H1 (cell line): ENCODE measurements at regions not wholly inside any gene's neighbourhood (a gene's known extent, or its start where the extent isn't known, plus 50 kb on each side); places are given as distances from the start of the nearest gene placed in this dataset.
"Not testable (repeated sequence)": the region's sequence is repeated elsewhere in the genome, so short reads cannot be mapped to it uniquely, and the experiment has no call there.

Experiments used
- CTCF ChIA-PET: fragments of 300-600 bp; sonication (Branson Sonifier 250); formaldehyde crosslinking; loops from one replicate; lab custom pipeline; 2021; ENCODE audit not compliant: partially characterized antibody; lab: Charles Lee
- POLR2A ChIA-PET: fragments of 300-600 bp; sonication (Branson Sonifier 250); formaldehyde crosslinking; loops from one replicate; lab custom pipeline; 2021; ENCODE audit warnings: inconsistent platforms; ENCODE audit not compliant: partially characterized antibody; lab: Charles Lee
- DNase-seq, 2 experiments: peaks; one replicate each; pipeline versions ENCODE4 v3.0.0 to v3.0.0-alpha.2; 2010 to 2022; ENCODE audit warnings: low spot score in 2 of 2, low read depth in 1 of 2, mixed read lengths in 1 of 2
- FAIRE-seq: peaks from 2 replicates; lab custom pipeline; 2011; peaks lifted over from hg19 to GRCh38; lab: Jason Lieb, UNC
- H2AFZ ChIP-seq: 2 replicates; pipeline ENCODE4 v1.8.1; 2012; ENCODE audit warnings: low read length, inconsistent platforms
- H2AK5ac ChIP-seq: 2 replicates; pipeline ENCODE4 v1.6.1; 2013; ENCODE audit warnings: low read depth, low read length
- H2BK120ac ChIP-seq: replicated peaks from 2 replicates; pipeline ENCODE3; 2013; ENCODE audit warnings: low read depth, low read length, inconsistent platforms
- H2BK12ac ChIP-seq: 2 replicates; pipeline ENCODE4 v1.6.1; 2013; ENCODE audit warnings: low read depth, low read length
- H2BK15ac ChIP-seq: 2 replicates; pipeline ENCODE4 v1.6.1; 2013; ENCODE audit warnings: low read length
- H2BK20ac ChIP-seq: 2 replicates; pipeline ENCODE4 v1.6.1; 2013; ENCODE audit warnings: low read length
- H2BK5ac ChIP-seq: 2 replicates; pipeline ENCODE4 v1.6.1; 2013; ENCODE audit warnings: low read depth, low read length
- H3K14ac ChIP-seq: 2 replicates; pipeline ENCODE4 v1.6.1; 2013; ENCODE audit warnings: inconsistent platforms; ENCODE audit not compliant: insufficient read length
- H3K18ac ChIP-seq: 2 replicates; pipeline ENCODE4 v1.6.1; 2013; ENCODE audit warnings: low read length; ENCODE audit errors: extremely low read depth
- H3K23ac ChIP-seq: 2 replicates; pipeline ENCODE4 v1.6.1; 2013; ENCODE audit warnings: inconsistent platforms; ENCODE audit not compliant: insufficient read length
- H3K23me2 ChIP-seq: 2 replicates; pipeline ENCODE4 v1.6.1; 2013; ENCODE audit warnings: low read depth, low read length
- H3K27ac ChIP-seq: 2 replicates; pipeline ENCODE4 v1.6.1; 2011; ENCODE audit warnings: low read depth, low read length, inconsistent platforms
- H3K27me3 ChIP-seq, 4 experiments: replicated peaks in 1 of 4; 1 replicate in 1 of 4; 2 replicates in 3 of 4; pipeline versions ENCODE4 v1.6.1 to v1.8.1; 2011 to 2013; ENCODE audit warnings: low read length in 3 of 4, mild to moderate bottlenecking in 3 of 4, inconsistent platforms in 2 of 4, mixed read lengths in 2 of 4, moderate library complexity in 1 of 4; ENCODE audit not compliant: control insufficient read depth in 3 of 4, insufficient read depth in 3 of 4; ENCODE audit errors: extremely low read depth in 1 of 4
- H3K36me3 ChIP-seq, 4 experiments: 2 replicates each; pipeline versions ENCODE4 v1.6.1 to v1.8.1; 2011 to 2013; ENCODE audit warnings: mild to moderate bottlenecking in 4 of 4, low read length in 3 of 4, moderate library complexity in 2 of 4, control low read depth in 1 of 4, inconsistent platforms in 1 of 4; ENCODE audit not compliant: insufficient read depth in 4 of 4, control insufficient read depth in 2 of 4
- H3K4ac ChIP-seq: replicated peaks from 2 replicates; pipeline ENCODE3; 2013; ENCODE audit warnings: low read length, low read depth, mixed read lengths, inconsistent platforms; ENCODE audit not compliant: insufficient read length
- H3K4me1 ChIP-seq, 4 experiments: replicated peaks in 1 of 4; 1 replicate in 1 of 4; 2 replicates in 3 of 4; pipeline versions ENCODE4 v1.6.1 to v1.8.1; 2011 to 2013; ENCODE audit warnings: low read length in 3 of 4, inconsistent platforms in 2 of 4, mixed read lengths in 1 of 4; ENCODE audit not compliant: insufficient read depth in 4 of 4, control insufficient read depth in 3 of 4
- H3K4me2 ChIP-seq, 2 experiments: 2 replicates each; pipeline versions ENCODE4 v1.6.1 to v1.8.1; 2011 to 2013; ENCODE audit warnings: low read depth in 2 of 2, low read length in 2 of 2, control low read depth in 1 of 2, inconsistent platforms in 1 of 2, mild to moderate bottlenecking in 1 of 2; ENCODE audit not compliant: insufficient read depth in 1 of 2
- H3K4me3 ChIP-seq, 4 experiments: fragments of 200-600, 300-600 bp in 1 of 4; sonication (generic), shearing (Covaris generic), sonication (Bioruptor Twin) in 1 of 4; 2 replicates each; pipeline versions ENCODE4 v1.5.1 to v1.8.1; 2011 to 2016; ENCODE audit warnings: low read length in 4 of 4, low read depth in 3 of 4, control low read depth in 2 of 4, inconsistent platforms in 2 of 4, mild to moderate bottlenecking in 2 of 4, mixed read lengths in 1 of 4, moderate library complexity in 1 of 4; ENCODE audit not compliant: insufficient read depth in 2 of 4; ENCODE audit errors: extremely low read depth in 1 of 4
- H3K56ac ChIP-seq: replicated peaks from 2 replicates; pipeline ENCODE3; 2013; ENCODE audit warnings: low read depth, mild to moderate bottlenecking, mixed read lengths, low read length, inconsistent platforms; ENCODE audit not compliant: insufficient read length
- H3K79me1 ChIP-seq: 2 replicates; pipeline ENCODE4 v1.6.1; 2013; ENCODE audit warnings: low read depth, low read length, control low read depth
- H3K79me2 ChIP-seq, 2 experiments: 2 replicates each; pipeline versions ENCODE4 v1.6.1 to v1.8.1; 2012 to 2013; ENCODE audit warnings: low read length in 2 of 2, mild to moderate bottlenecking in 2 of 2, inconsistent platforms in 1 of 2; ENCODE audit not compliant: insufficient read depth in 2 of 2, control insufficient read depth in 1 of 2
- H3K9ac ChIP-seq, 4 experiments: replicated peaks in 1 of 4; 1 replicate in 1 of 4; 2 replicates in 3 of 4; pipeline versions ENCODE4 v1.6.1 to v1.8.1; 2011 to 2013; ENCODE audit warnings: low read depth in 3 of 4, low read length in 3 of 4, control low read depth in 2 of 4, mild to moderate bottlenecking in 2 of 4, moderate library complexity in 2 of 4, inconsistent platforms in 1 of 4; ENCODE audit errors: extremely low read depth in 1 of 4
- H3K9me3 ChIP-seq, 2 experiments: 2 replicates each; pipeline versions ENCODE4 v1.6.1 to v1.8.1; 2012 to 2013; ENCODE audit warnings: mild to moderate bottlenecking in 2 of 2, moderate library complexity in 2 of 2, control low read depth in 1 of 2, inconsistent platforms in 1 of 2, low read depth in 1 of 2, low read length in 1 of 2, mixed read lengths in 1 of 2; ENCODE audit not compliant: insufficient read depth in 2 of 2
- H4K20me1 ChIP-seq, 2 experiments: replicated peaks in 1 of 2; 2 replicates each; pipeline versions ENCODE3 to v1.8.1; 2011 to 2013; ENCODE audit warnings: inconsistent platforms in 2 of 2, low read length in 2 of 2, mild to moderate bottlenecking in 1 of 2; ENCODE audit not compliant: insufficient read depth in 2 of 2, control insufficient read depth in 1 of 2
- H4K5ac ChIP-seq: 2 replicates; pipeline ENCODE4 v1.6.1; 2013; ENCODE audit warnings: low read length, low read depth, mixed read lengths, inconsistent platforms; ENCODE audit not compliant: insufficient read length
- H4K8ac ChIP-seq: 2 replicates; pipeline ENCODE4 v1.8.0; 2013; ENCODE audit warnings: mild to moderate bottlenecking, moderate library complexity, low read length, inconsistent platforms; ENCODE audit not compliant: insufficient read depth; ENCODE audit errors: extremely low read depth
- H4K91ac ChIP-seq: replicated peaks from 2 replicates; pipeline ENCODE3; 2013; ENCODE audit warnings: low read length, mixed read lengths, inconsistent platforms; ENCODE audit not compliant: insufficient read length
- WGBS, 2 experiments: shearing (Covaris generic) in 1 of 2; methylation state at CpG; one replicate each; pipeline versions ENCODE4 v1.1.6 to v1.1.7; 2013 to 2015; ENCODE audit warnings: low lambda C conversion rate in 2 of 2, mixed read lengths in 2 of 2, inconsistent platforms in 1 of 2, low coverage in 1 of 2, missing lambda C conversion rate in 1 of 2; ENCODE audit not compliant: insufficient replicate concordance in 2 of 2, insufficient coverage in 1 of 2, insufficient read length in 1 of 2; ENCODE audit errors: extremely low coverage in 1 of 2, missing lambda C conversion rate in 1 of 2; 5-methylcytosine and 5-hydroxymethylcytosine counted together

DNA sequence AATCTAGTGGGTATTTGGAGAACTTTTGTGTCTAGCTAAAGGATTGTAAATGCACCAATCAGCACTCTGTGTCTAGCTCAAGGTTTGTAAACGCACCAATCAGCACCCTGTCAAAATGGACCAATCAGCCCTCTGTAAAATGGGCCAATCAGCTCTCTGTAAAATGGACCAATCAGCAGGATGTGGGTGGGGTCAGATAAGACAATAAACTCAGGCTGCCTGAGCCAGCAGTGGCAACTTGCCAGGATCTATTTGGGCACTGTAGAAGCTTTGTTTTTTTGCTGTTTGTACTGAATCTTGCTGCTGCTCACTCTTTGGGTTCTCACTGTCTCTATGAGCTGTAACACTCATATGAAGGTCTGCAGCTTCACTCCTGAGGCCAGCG, 56.7 kb upstream of the PARP1 start:
- H3K27ac ChIP-seq, FAIRE-seq, H2AFZ ChIP-seq, H3K9ac ChIP-seq, H2BK20ac ChIP-seq, H2BK15ac ChIP-seq, H3K79me2 ChIP-seq, H3K23me2 ChIP-seq, H4K20me1 ChIP-seq, H2BK12ac ChIP-seq, POLR2A ChIA-PET, H3K14ac ChIP-seq, H3K18ac ChIP-seq, H3K56ac ChIP-seq, H4K8ac ChIP-seq, H3K79me1 ChIP-seq, H2BK5ac ChIP-seq, H3K23ac ChIP-seq, H3K4ac ChIP-seq, H3K4me1 ChIP-seq, H4K91ac ChIP-seq, H4K5ac ChIP-seq, H3K36me3 ChIP-seq, H3K4me2 ChIP-seq, DNase-seq, H3K27me3 ChIP-seq, H2AK5ac ChIP-seq, H2BK120ac ChIP-seq, H3K4me3 ChIP-seq: not testable (repeated sequence)
- peaks cover 13 to 20% of the 10 kb centered on the region in 2 experiments for H3K9me3 ChIP-seq
- CTCF ChIA-PET = interaction anchor here (0.5 to 2.2 kb wide), 3 partner anchors 10 to 144 kb away, joined by 3 to 6 read pairs (median 3); no protein-coding TSS in a partner anchor
- WGBS, 2 experiments = 83% methylated on average over 2 of the region's 2 CpGs; no CpG with 5 or more reads in 1 of the 2 experiments
